ENCODE measurements at regions not wholly inside any gene's neighbourhood (a gene's known extent, or its start where the extent isn't known, plus 50 kb on each side); places are given as distances from the start of the nearest gene placed in this dataset.

DNA sequence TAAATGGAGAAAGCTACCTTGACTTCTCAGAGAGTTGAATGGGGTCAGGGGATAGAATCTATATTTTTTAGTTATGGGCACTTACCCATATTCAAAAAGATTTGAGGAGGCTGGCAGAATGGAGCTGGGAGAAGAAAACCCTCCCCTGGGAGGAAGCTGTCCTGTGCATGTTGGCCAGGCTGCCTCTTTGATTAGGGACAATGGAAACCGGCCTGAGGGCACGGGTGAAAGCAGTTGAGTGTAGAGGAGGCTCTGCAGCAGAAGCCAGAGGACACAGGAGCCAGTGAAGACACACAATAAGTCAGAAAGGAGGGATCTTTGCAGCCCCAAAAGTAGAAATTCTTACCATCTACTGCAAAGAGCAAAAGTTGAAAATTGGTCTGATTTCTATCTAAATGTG lies 66.6 kb upstream of the B3GAT1 start:
- POLR2A ChIA-PET, result no interaction called here
- no peak for DNase-seq (ENCODE audit: extremely low spot score)
- TF ChIP-seq, protein P1, sequence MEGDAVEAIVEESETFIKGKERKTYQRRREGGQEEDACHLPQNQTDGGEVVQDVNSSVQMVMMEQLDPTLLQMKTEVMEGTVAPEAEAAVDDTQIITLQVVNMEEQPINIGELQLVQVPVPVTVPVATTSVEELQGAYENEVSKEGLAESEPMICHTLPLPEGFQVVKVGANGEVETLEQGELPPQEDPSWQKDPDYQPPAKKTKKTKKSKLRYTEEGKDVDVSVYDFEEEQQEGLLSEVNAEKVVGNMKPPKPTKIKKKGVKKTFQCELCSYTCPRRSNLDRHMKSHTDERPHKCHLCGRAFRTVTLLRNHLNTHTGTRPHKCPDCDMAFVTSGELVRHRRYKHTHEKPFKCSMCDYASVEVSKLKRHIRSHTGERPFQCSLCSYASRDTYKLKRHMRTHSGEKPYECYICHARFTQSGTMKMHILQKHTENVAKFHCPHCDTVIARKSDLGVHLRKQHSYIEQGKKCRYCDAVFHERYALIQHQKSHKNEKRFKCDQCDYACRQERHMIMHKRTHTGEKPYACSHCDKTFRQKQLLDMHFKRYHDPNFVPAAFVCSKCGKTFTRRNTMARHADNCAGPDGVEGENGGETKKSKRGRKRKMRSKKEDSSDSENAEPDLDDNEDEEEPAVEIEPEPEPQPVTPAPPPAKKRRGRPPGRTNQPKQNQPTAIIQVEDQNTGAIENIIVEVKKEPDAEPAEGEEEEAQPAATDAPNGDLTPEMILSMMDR (IDR thresholded peaks at IDR 0.05; ENCODE audit: control extremely low read depth, extremely low read depth, low read depth, missing control alignments), result no peak
- CTCF ChIA-PET, result no interaction called here

DNA sequence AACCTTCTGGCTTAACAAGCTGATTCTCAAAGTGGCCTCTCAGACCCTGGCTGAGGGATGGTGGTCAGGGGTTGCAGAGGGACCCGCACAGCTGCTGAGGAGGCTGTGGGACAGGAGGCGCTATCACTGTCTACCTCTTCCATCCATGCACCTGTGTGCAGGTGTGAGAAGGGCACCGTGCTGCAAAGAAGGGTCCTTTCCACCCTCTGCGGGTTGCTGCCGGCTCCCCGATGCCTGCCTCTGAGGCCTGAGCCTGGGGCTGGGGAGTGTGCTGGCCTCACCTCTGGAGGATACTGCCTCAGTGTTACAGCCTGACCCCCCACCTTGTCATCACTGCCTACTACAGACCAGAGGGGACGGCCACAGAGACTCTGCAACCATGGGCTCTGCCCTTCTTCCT lies 66.1 kb upstream of the B3GAT1 start:
- ChIA-PET POLR2A (no interaction called here), CTCF (no interaction called here)
- no peak for DNase-seq (ENCODE audit: extremely low spot score)
- TF ChIP-seq, protein P1 (IDR thresholded peaks at IDR 0.05; ENCODE audit: control extremely low read depth, extremely low read depth, low read depth, missing control alignments), result no peak

DNA sequence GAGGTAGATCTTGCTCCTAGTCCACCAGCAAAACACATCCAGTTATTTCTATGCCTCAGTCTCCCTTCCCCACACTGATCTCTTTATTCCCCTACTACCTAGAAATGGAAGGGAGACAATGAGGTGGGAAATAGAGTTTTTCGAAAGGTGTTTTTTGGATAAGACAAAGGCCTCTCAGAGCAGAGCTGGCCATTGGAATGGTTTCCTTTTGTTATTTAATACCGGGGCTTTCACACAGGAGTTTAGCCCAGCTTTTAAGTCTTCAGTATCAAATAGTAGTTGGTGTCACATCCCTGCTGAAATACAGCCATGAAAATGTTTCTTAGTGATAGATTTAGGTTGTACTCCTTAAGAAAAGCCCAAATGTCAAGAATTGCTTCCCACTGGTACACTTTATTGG lies 65.4 kb upstream of the B3GAT1 start:
- CTCF ChIA-PET, result no interaction called here
- POLR2A ChIA-PET, result no interaction called here
- TF ChIP-seq, protein P1 (IDR thresholded peaks at IDR 0.05; ENCODE audit: control extremely low read depth, extremely low read depth, low read depth, missing control alignments), result no peak
- DNase-seq (ENCODE audit: extremely low spot score), result no peak

DNA sequence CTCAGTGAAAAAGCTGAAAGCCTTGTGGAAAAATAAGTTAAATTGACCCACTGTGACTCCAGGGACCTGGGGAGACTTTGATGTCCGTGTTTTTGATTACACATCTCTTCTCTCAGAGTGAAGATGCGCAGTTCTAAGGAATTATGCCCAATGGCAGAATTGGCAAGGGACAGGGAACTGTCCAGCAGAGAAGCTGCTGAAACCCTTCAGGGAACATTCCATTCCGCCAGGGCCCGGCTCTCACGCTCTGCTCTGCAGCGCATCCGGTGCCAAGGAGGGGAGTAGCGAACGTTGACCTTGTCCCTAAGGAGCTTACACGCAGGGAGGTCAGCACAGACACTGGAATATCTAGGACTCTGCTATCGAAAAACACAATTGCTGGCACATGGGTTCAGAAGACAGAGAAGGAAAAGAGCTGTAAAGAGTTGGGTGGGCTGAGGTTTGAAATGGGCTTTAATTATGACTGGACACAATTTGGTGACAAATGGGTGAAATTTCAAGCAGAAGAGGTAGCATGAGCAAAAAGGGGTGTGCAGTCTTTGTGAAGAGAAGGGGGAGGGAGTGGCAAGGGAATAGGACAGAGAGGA lies 64.5 kb upstream of the B3GAT1 start:
- no peak for DNase-seq (ENCODE audit: extremely low spot score)
- TF ChIP-seq, protein P1 (IDR thresholded peaks at IDR 0.05; ENCODE audit: control extremely low read depth, extremely low read depth, low read depth, missing control alignments), result no peak
- ChIA-PET CTCF (no interaction called here), POLR2A (no interaction called here)

DNA sequence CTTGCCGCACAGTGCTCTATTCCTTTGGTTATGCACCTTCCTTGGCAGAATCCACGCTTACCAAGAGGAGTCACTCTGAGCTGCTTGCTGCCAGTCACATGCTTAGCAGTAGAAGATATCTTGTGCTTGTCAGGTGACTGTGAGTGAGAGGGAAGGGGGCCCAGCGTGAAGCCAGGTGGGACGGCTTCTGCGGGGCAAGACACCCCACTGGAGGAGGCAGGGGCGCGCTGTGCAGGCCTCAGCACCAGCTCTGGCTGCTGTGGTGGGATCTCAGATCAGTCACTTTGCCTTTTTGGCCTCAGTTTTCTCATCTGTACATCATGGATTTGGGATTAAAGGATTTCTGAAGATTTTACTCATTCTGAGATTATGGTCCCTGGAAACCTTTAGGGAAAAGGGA lies 63.9 kb upstream of the B3GAT1 start:
- DNase-seq (ENCODE audit: extremely low spot score), result no peak
- TF ChIP-seq, protein P1 (IDR thresholded peaks at IDR 0.05; ENCODE audit: control extremely low read depth, extremely low read depth, low read depth, missing control alignments), result no peak
- CTCF ChIA-PET, result no interaction called here
- POLR2A ChIA-PET, result no interaction called here

DNA sequence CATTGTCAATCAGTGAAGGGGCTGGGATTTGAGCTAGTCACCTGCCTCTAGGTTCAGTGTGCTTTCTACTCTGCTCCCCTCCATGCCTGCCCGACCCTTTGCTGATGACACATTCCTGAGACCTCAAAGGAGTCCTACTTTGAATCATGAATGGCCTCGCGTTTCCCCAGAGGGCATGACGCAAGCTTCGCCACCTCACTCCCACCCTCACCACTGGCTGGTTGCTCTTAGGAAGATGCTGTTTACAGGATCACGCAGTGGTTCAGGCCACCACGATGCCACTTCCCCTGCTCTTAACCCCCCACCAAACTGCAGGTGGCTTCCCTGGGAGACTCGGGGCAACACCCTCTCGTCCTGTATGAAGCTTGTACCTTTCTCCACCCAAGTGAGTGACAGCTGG lies 62.9 kb upstream of the B3GAT1 start:
- ChIA-PET POLR2A (no interaction called here), CTCF (no interaction called here)
- TF ChIP-seq, protein P1 (IDR thresholded peaks at IDR 0.05; ENCODE audit: control extremely low read depth, extremely low read depth, low read depth, missing control alignments), result no peak
- no peak for DNase-seq (ENCODE audit: extremely low spot score)

Measured in GM10248 (cell line).